Neuronal stem cell (in vitro differentiated cells): ENCODE measurements at regions not wholly inside any gene's neighbourhood (a gene's known extent, or its start where the extent isn't known, plus 50 kb on each side); places are given as distances from the start of the nearest gene placed in this dataset.
A peak's percentile ranks its signal among the peaks of the same experiment; 100 is the strongest.

Experiments used
- DNase-seq: peaks from one replicate; pipeline ENCODE4 v3.0.0-alpha.2; 2013; ENCODE audit warnings: low spot score
- H2AFZ ChIP-seq: one replicate; pipeline ENCODE4 v1.6.1; 2013; ENCODE audit warnings: mild to moderate bottlenecking, low read length, inconsistent platforms
- H2AK5ac ChIP-seq: 2 replicates; pipeline ENCODE4 v1.6.1; 2013; ENCODE audit warnings: low read depth, mild to moderate bottlenecking, inconsistent platforms, low read length, moderate library complexity, mixed read lengths
- H2BK120ac ChIP-seq: 2 replicates; pipeline ENCODE4 v1.6.1; 2013; ENCODE audit warnings: low read depth, mild to moderate bottlenecking, inconsistent platforms, low read length, moderate library complexity, mixed read lengths
- H2BK12ac ChIP-seq: one replicate; pipeline ENCODE4 v1.6.1; 2013; ENCODE audit warnings: low read length, inconsistent platforms
- H2BK15ac ChIP-seq: 2 replicates; pipeline ENCODE4 v1.6.1; 2013; ENCODE audit warnings: mild to moderate bottlenecking, low read length, inconsistent platforms, mixed read lengths
- H2BK5ac ChIP-seq: one replicate; pipeline ENCODE4 v1.6.1; 2013; ENCODE audit warnings: inconsistent platforms, mild to moderate bottlenecking, low read length, moderate library complexity
- H3K14ac ChIP-seq: one replicate; pipeline ENCODE4 v1.6.1; 2013; ENCODE audit warnings: low read length, inconsistent platforms
- H3K18ac ChIP-seq: 2 replicates; pipeline ENCODE4 v1.6.1; 2013; ENCODE audit warnings: low read length, inconsistent platforms
- H3K23ac ChIP-seq: 2 replicates; pipeline ENCODE4 v1.6.1; 2013; ENCODE audit warnings: low read depth, mild to moderate bottlenecking, mixed read lengths, low read length, inconsistent platforms; ENCODE audit not compliant: poor library complexity
- H3K27ac ChIP-seq: replicated peaks from 3 replicates; pipeline ENCODE4 v1.5.1; 2013; ENCODE audit warnings: low read length, inconsistent platforms
- H3K27me3 ChIP-seq, 3 experiments: 2 replicates each; pipeline ENCODE4 v1.6.1; 2013; ENCODE audit warnings: low read length in 3 of 3, mild to moderate bottlenecking in 2 of 3, inconsistent platforms in 1 of 3, low read depth in 1 of 3, mixed read lengths in 1 of 3, moderate library complexity in 1 of 3; ENCODE audit not compliant: control insufficient read depth in 3 of 3, insufficient read depth in 3 of 3
- H3K36me3 ChIP-seq, 2 donors: replicated peaks in 1 of 2; 2 replicates each; pipeline ENCODE4 v1.6.1; 2013; ENCODE audit warnings: low read length in 2 of 2; ENCODE audit not compliant: control insufficient read depth in 2 of 2, insufficient read depth in 2 of 2
- H3K4ac ChIP-seq: 2 replicates; pipeline ENCODE4 v1.6.1; 2013; ENCODE audit warnings: inconsistent platforms, mild to moderate bottlenecking, low read length, moderate library complexity
- H3K4me1 ChIP-seq, 2 donors: 1 replicate in 1 of 2; 2 replicates in 1 of 2; pipeline ENCODE4 v1.6.1; 2013; ENCODE audit warnings: low read length in 2 of 2, low read depth in 1 of 2; ENCODE audit not compliant: control insufficient read depth in 2 of 2, insufficient read depth in 1 of 2
- H3K4me2 ChIP-seq: one replicate; pipeline ENCODE4 v1.6.1; 2013; ENCODE audit warnings: mild to moderate bottlenecking, low read length, inconsistent platforms; ENCODE audit not compliant: insufficient read depth, poor library complexity, severe bottlenecking
- H3K4me3 ChIP-seq, 2 donors: 2 replicates each; pipeline ENCODE4 v1.5.1; 2013; ENCODE audit warnings: low read length in 2 of 2, mild to moderate bottlenecking in 2 of 2, inconsistent platforms in 1 of 2, moderate library complexity in 1 of 2
- H3K79me1 ChIP-seq: one replicate; pipeline ENCODE4 v1.6.1; 2013; ENCODE audit warnings: low read depth, mild to moderate bottlenecking, inconsistent platforms, low read length, moderate library complexity
- H3K9ac ChIP-seq: one replicate; pipeline ENCODE4 v1.6.1; 2013; ENCODE audit warnings: mild to moderate bottlenecking, low read depth, low read length, inconsistent platforms; ENCODE audit not compliant: poor library complexity
- H3K9me3 ChIP-seq, 2 donors: replicated peaks in 1 of 2; 2 replicates each; pipeline versions ENCODE3 to v1.6.1; 2013; ENCODE audit warnings: low read length in 2 of 2, mild to moderate bottlenecking in 2 of 2, inconsistent platforms in 1 of 2, low read depth in 1 of 2, mixed read lengths in 1 of 2, moderate library complexity in 1 of 2; ENCODE audit not compliant: control insufficient read depth in 2 of 2, insufficient read depth in 1 of 2
- H4K8ac ChIP-seq: one replicate; pipeline ENCODE4 v1.6.1; 2013; ENCODE audit warnings: low read depth, mild to moderate bottlenecking, inconsistent platforms, low read length, moderate library complexity
- H4K91ac ChIP-seq: one replicate; pipeline ENCODE4 v1.6.1; 2013; ENCODE audit warnings: low read length, low read depth, mild to moderate bottlenecking, inconsistent platforms; ENCODE audit not compliant: poor library complexity
- WGBS, 2 donors: extraction: QIAGEN DNeasy Blood & Tissue Kit; methylation state at CpG; one replicate each; pipeline ENCODE4 v1.1.7; 2013; ENCODE audit warnings: missing lambda C conversion rate in 2 of 2, mixed read lengths in 1 of 2; ENCODE audit not compliant: insufficient read length in 2 of 2, insufficient replicate concordance in 1 of 2; ENCODE audit errors: extremely low coverage in 2 of 2; 5-methylcytosine and 5-hydroxymethylcytosine counted together

DNA sequence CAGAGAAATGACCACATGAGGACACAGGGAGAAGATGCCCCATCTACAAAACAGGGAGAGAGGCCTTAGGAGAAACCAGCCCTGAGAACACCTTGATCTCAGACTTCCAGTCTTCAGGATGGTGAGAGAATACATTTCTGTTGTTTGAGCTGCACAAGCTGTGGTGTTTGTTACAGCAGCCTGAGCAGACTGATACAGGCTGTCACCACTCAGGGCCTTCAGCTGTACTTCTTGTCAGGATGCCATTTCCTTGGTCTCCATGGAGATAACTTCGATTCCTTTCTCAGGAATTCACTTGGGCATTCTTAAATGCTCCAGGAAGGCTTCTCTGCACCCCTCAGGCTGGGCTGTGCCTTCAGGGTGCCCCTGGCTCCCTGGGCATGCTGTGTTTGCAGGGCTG lies 85.7 kb upstream of the IGFBP3 start:
- H3K27me3 ChIP-seq = no peaks in the 10 kb centered on the region
- H2BK15ac ChIP-seq = no peak overlapping the region
- no peak for DNase-seq
- H3K23ac ChIP-seq = no peak overlapping the region
- H3K9ac ChIP-seq = no peak overlapping the region
- WGBS, 2 donors = no CpG with 5 or more reads among the region's 1 CpG
- H2BK12ac ChIP-seq = no peak overlapping the region
- H3K4me2 ChIP-seq = no peak overlapping the region
- peaks cover 0 to 2% of the 10 kb centered on the region in 2 donors for H3K4me1 ChIP-seq
- no peaks in the 10 kb centered on the region for H3K36me3 ChIP-seq
- no peaks in the 10 kb centered on the region for H3K79me1 ChIP-seq
- peaks cover 2 to 12% of the 10 kb centered on the region in 2 donors for H3K9me3 ChIP-seq
- no peak overlapping the region for H4K91ac ChIP-seq
- no peak overlapping the region for H4K8ac ChIP-seq
- H3K4ac ChIP-seq = no peak overlapping the region
- H3K4me3 ChIP-seq = no peak overlapping the region
- H3K27ac ChIP-seq = no peak overlapping the region
- no peak overlapping the region for H2BK5ac ChIP-seq
- H3K14ac ChIP-seq = no peak overlapping the region
- no peak overlapping the region for H2BK120ac ChIP-seq
- H2AFZ ChIP-seq = no peak overlapping the region
- no peak overlapping the region for H3K18ac ChIP-seq
- no peak overlapping the region for H2AK5ac ChIP-seq

DNA sequence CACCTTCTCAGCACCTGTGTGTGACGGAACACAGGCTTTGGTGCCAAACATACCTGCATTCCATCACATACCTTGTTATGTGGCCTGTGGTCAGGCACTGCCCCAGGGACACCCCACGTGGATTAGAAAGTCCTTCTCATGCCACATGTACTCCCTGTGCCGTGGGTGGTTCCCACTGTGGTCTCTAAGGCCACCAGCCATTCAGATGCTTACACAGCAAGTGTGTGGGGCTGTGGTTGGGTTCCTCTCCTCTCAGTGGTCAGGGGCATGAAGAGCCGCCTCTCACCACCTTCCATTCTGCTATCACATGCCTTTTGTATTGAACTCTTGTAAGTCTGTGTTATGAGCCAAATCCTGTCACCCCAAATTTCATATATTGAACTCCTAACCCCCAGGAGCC lies 85.1 kb upstream of the IGFBP3 start:
- H3K18ac ChIP-seq = no peak overlapping the region
- H2BK15ac ChIP-seq = peak overlapping the region; percentile 28
- no peak overlapping the region for H4K8ac ChIP-seq
- no peak overlapping the region for H3K9ac ChIP-seq
- no peak overlapping the region for H2BK120ac ChIP-seq
- H3K27ac ChIP-seq = no peak overlapping the region
- H2BK5ac ChIP-seq = no peak overlapping the region
- DNase-seq = no peak
- peaks cover 2 to 12% of the 10 kb centered on the region in 2 donors for H3K9me3 ChIP-seq
- no peak overlapping the region for H3K4me3 ChIP-seq
- no peak overlapping the region for H3K23ac ChIP-seq
- H3K4me2 ChIP-seq = no peak overlapping the region
- H3K14ac ChIP-seq = no peak overlapping the region
- no peaks in the 10 kb centered on the region for H3K27me3 ChIP-seq
- no peak overlapping the region for H2AFZ ChIP-seq
- H3K36me3 ChIP-seq = no peaks in the 10 kb centered on the region
- no peaks in the 10 kb centered on the region for H3K79me1 ChIP-seq
- H4K91ac ChIP-seq = no peak overlapping the region
- WGBS, 2 donors = no CpG with 5 or more reads among the region's 4 CpGs
- H2AK5ac ChIP-seq = no peak overlapping the region
- no peak overlapping the region for H2BK12ac ChIP-seq
- no peaks in the 10 kb centered on the region for H3K4me1 ChIP-seq
- H3K4ac ChIP-seq = no peak overlapping the region

DNA sequence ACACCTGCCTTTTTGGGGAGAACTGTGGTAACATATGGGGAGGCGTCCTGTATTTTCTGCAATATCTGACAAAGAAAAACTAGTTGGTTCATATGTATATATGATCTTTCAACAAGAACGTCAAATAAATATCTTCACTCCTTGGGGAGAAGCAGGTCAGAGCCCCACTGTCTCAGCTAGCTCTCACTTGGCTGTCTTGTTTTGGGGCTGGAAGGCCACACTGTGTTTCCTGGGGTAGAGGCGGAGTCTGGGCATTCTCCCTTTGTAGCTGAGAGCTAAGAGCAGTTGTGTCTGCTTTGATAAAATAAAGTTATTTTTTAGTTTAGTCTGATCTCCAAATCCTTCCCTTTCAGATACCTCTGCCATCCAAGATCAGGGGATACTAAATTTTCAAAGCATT lies 83.9 kb upstream of the IGFBP3 start:
- no peaks in the 10 kb centered on the region for H3K79me1 ChIP-seq
- H4K91ac ChIP-seq = no peak overlapping the region
- H3K9ac ChIP-seq = no peak overlapping the region
- H2BK120ac ChIP-seq = no peak overlapping the region
- peaks cover 2 to 12% of the 10 kb centered on the region in 2 donors for H3K9me3 ChIP-seq
- H3K27me3 ChIP-seq = no peaks in the 10 kb centered on the region
- no peak overlapping the region for H4K8ac ChIP-seq
- no peak overlapping the region for H2AFZ ChIP-seq
- no peak overlapping the region for H2AK5ac ChIP-seq
- H3K4me1 ChIP-seq = no peaks in the 10 kb centered on the region
- no peak overlapping the region for H2BK12ac ChIP-seq
- H3K18ac ChIP-seq = no peak overlapping the region
- no peak overlapping the region for H3K4me2 ChIP-seq
- no CpG with 5 or more reads among the region's 3 CpGs for WGBS, 2 donors
- H3K23ac ChIP-seq = no peak overlapping the region
- no peak for DNase-seq
- H2BK15ac ChIP-seq = no peak overlapping the region
- no peak overlapping the region for H3K14ac ChIP-seq
- no peak overlapping the region for H3K27ac ChIP-seq
- H3K4ac ChIP-seq = no peak overlapping the region
- H2BK5ac ChIP-seq = no peak overlapping the region
- no peaks in the 10 kb centered on the region for H3K36me3 ChIP-seq
- no peak overlapping the region for H3K4me3 ChIP-seq

DNA sequence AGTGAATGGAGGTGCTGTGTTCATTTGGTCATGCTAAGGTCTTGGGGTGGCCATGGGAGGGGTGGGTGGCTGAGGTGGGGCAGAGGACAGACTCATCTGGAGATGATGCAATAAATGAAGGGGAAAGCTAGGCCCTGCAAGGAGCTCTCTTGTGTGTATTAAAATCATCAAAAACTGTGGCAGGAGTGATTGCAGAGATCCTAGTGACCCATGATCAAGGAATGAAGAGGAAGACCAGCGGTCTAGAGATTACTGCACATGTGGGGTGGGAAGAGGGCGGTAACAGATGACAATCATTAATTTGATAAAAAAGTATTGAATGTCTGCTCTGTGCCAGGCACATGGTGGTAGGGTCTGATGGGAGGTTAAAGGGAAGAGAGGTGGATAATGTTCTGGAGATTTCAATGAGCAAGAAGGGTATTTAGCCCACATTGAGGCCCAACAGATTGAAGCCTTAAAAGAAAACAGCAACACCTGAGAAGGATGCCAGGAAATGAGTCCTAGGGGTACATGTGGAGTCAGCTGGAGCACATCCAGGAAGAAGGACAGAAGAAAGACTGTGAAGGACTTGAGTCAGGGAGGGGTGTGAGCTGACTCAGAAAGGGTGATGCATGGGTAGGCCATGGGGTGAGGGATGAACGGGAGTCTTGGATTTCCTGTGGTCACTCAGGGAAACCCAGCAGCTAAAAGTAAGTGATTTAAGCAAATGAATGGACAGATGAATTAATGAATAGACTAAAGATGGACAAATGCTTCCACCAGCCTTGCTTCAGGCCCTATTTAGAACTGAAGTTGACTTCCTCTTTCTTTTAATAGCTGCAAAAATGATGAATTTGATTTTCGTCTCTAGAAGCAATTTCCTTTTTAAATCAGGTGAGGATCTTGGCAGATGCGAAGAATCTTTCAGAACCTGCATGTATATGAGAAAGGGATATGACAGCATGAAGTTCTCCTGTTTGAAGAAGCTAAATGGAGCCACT lies 83.1 kb upstream of the IGFBP3 start:
- no peak overlapping the region for H4K8ac ChIP-seq
- no peak overlapping the region for H2AK5ac ChIP-seq
- no peaks in the 10 kb centered on the region for H3K79me1 ChIP-seq
- H3K23ac ChIP-seq = no peak overlapping the region
- no peaks in the 10 kb centered on the region for H3K36me3 ChIP-seq
- H2BK12ac ChIP-seq = no peak overlapping the region
- H3K4me1 ChIP-seq = no peaks in the 10 kb centered on the region
- no peak overlapping the region for H3K4me2 ChIP-seq
- H3K4me3 ChIP-seq = no peak overlapping the region
- H3K14ac ChIP-seq = no peak overlapping the region
- no peaks in the 10 kb centered on the region for H3K27me3 ChIP-seq
- no peak overlapping the region for H2BK120ac ChIP-seq
- H4K91ac ChIP-seq = no peak overlapping the region
- DNase-seq = no peak
- no peak overlapping the region for H3K9ac ChIP-seq
- no peak overlapping the region for H2AFZ ChIP-seq
- no CpG with 5 or more reads among the region's 5 CpGs for WGBS, 2 donors
- H3K27ac ChIP-seq = no peak overlapping the region
- no peak overlapping the region for H3K18ac ChIP-seq
- peaks cover 2 to 12% of the 10 kb centered on the region in 2 donors for H3K9me3 ChIP-seq
- no peak overlapping the region for H2BK5ac ChIP-seq
- no peak overlapping the region for H3K4ac ChIP-seq
- H2BK15ac ChIP-seq = no peak overlapping the region
